Stimulated activated effector memory CD8-positive, alpha-beta T cell treated with anti-CD3 and anti-CD28 coated beads, Interleukin-12 subunit alpha, Interleukin-12 subunit beta, amount 100 ng/mL, for 72 hours (primary cell): ENCODE measurements at regions not wholly inside any gene's neighbourhood (a gene's known extent, or its start where the extent isn't known, plus 50 kb on each side); places are given as distances from the start of the nearest gene placed in this dataset.

Experiments
- ATAC-seq: fragments of 150-1000 bp; cut with Tn5 transposase; 2 replicates; pipeline ENCODE4 v1.10.0; 2021
- DNase-seq, 2 donors: peaks; one replicate each; pipeline ENCODE4 v3.0.0; 2021 to 2022; ENCODE audit warnings: low spot score in 2 of 2
- H3K27ac Mint-ChIP-seq: one replicate; pipeline ENCODE4 v1.8.0; 2022; ENCODE audit warnings: mild to moderate bottlenecking, mixed read lengths
- H3K36me3 Mint-ChIP-seq: one replicate; pipeline ENCODE4 v1.8.0; 2022; ENCODE audit warnings: mild to moderate bottlenecking, mixed read lengths
- H3K4me1 Mint-ChIP-seq: one replicate; pipeline ENCODE4 v1.8.0; 2022; ENCODE audit warnings: mixed read lengths
- H3K4me3 Mint-ChIP-seq: one replicate; pipeline ENCODE4 v1.8.0; 2022; ENCODE audit warnings: mild to moderate bottlenecking, mixed read lengths
- H3K9me3 Mint-ChIP-seq: one replicate; pipeline ENCODE4 v1.8.0; 2022; ENCODE audit warnings: mixed read lengths

- Mint-ChIP-seq H3K27ac (no peak overlapping the region), H3K4me3 (no peak overlapping the region), H3K36me3 (no peaks in the 10 kb centered on the region), H3K9me3 (peaks cover 3% of the 10 kb centered on the region), H3K4me1 (no peaks in the 10 kb centered on the region)
- no peak for DNase-seq
- no peak for ATAC-seq
Measured at GRCh38 chr2:6314218-6314960, 551.3 kb downstream of the CMPK2 start.

- ATAC-seq, result no peak
- no peak for DNase-seq
- Mint-ChIP-seq H3K4me3 (no peak overlapping the region), H3K27ac (no peak overlapping the region), H3K9me3 (peaks cover 11% of the 10 kb centered on the region), H3K4me1 (no peaks in the 10 kb centered on the region), H3K36me3 (no peaks in the 10 kb centered on the region)
Measured at GRCh38 chr2:6325616-6326015, 540.1 kb downstream of the CMPK2 start.

- DNase-seq, result no peak
- no peak for ATAC-seq
- Mint-ChIP-seq H3K4me3 (no peak overlapping the region), H3K4me1 (no peaks in the 10 kb centered on the region), H3K27ac (no peak overlapping the region), H3K9me3 (peaks cover 16% of the 10 kb centered on the region), H3K36me3 (no peaks in the 10 kb centered on the region)
Measured at GRCh38 chr2:6326958-6327357, 538.7 kb downstream of the CMPK2 start.

DNA sequence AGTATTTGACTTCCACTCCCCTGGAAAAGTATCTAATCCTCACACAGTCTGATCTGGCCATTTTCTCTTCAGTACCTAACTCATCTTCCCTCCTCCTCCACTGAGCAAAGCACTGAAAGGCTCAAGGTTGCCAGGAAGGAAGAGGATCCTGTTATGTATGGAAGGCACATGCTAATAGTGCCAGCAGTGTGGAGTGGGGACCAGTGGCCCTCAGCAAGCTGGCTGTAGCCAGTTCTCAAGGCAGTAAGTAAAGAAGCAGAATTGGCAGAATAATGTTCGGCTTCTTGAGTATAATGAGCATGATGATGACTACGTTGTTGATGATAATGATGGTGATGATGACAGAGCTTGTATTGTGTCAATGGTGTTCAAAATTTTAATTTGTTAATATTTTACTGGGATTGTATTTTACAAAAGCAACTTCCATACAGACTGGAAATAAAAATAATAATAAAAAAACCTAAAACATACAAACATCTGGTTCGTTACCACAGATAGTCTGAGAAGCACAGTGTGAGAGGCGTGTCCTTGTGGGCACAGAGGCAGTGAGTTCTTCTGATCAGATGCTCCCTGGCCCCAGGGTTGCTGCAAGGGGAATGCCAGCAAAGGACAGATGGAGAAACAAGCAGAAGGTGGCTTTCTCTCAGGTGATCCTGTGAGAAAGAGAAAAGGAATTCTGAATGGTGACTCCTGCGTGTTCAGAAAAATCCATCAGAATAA, 528.8 kb downstream of the CMPK2 start:
- Mint-ChIP-seq H3K4me1 (no peaks in the 10 kb centered on the region), H3K36me3 (no peaks in the 10 kb centered on the region), H3K4me3 (no peak overlapping the region), H3K9me3 (peaks cover 3% of the 10 kb centered on the region), H3K27ac (no peak overlapping the region)
- DNase-seq (no peak), ATAC-seq (no peak)

DNA sequence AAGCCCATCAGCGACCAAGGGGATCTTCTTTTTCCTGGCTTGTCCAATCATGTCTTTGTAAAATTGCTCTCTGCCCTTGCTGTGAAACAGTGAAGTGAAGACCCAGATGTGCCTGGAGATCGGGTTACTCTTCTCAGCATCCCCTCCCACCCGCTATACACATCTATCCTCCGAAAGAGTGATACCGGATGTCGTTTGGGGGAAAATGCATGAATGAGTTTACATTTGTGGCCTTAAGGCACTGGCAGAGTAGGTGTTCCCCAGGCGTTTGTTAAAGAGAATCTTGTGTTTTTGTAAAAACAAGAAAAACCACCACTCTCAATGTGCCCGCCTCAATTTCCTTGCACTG, 528.3 kb downstream of the CMPK2 start:
- no peaks in the 10 kb centered on the region for H3K4me1 Mint-ChIP-seq
- no peak overlapping the region for H3K4me3 Mint-ChIP-seq
- DNase-seq (no peak), ATAC-seq (no peak)
- no peaks in the 10 kb centered on the region for H3K9me3 Mint-ChIP-seq
- no peaks in the 10 kb centered on the region for H3K36me3 Mint-ChIP-seq
- H3K27ac Mint-ChIP-seq, result no peak overlapping the region

DNA sequence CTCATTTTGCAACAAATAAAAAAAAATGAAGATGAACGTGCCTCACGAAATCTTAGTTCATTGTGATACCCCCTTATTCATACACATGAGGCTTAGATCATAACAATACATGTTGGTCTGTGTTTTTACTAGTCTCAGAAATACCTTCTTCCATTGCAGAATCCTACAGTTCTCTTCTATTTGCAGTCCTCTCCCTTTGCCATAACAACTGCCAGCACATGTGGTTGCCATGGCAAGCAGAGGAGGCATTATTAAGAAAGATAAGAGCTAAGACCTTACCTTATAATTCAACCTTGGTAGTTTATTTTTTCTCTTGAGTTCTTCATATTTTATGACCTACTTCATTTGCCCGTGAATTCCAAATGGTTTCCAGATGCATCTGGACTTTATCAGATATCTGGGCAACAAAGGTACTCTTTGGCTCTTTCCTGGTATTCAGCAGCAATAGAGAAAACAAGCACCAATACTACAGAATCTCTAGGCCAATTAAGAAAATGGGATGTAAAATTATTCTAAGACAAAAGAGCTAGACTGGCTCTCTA, 524.0 kb downstream of the CMPK2 start:
- DNase-seq, result no peak
- no peak for ATAC-seq
- H3K27ac Mint-ChIP-seq, result no peak overlapping the region
- peaks cover 2% of the 10 kb centered on the region for H3K9me3 Mint-ChIP-seq
- H3K36me3 Mint-ChIP-seq, result no peaks in the 10 kb centered on the region
- H3K4me3 Mint-ChIP-seq, result no peak overlapping the region
- H3K4me1 Mint-ChIP-seq, result no peaks in the 10 kb centered on the region

DNA sequence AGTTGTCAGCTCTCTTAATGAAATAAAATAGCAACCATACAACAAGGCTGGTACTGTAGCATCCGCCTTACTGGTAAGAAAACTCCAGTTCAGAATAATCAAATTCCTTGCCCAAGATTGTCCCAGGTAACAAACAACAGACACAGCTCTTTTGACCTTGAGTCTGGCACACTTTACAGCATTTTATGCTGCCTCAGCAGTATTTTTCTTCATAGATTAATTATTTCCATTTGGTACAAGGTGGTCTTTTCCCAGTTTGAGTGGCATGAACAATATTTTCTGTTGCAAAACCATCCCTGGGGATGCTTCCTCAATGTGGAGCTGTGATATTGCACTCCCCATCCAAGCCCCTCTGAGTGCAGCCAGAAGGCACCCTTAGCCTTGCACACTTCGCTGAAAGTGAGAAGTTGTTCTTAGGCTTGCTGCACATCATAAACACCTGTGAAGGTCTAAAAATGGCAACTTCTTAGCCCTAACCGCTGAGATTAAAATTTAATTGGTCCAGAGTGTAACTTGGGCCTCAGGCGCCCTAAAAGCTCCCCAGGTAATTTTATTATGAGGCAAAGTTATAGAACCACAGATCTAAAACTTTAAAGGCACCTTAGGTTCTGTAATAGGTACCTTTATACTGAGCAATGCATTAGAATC, 523.3 kb downstream of the CMPK2 start:
- no peak for ATAC-seq
- H3K36me3 Mint-ChIP-seq, result no peaks in the 10 kb centered on the region

GRCh38 chr2:6343076-6343475, 522.6 kb downstream of the CMPK2 start:
- no peak overlapping the region for H3K4me3 Mint-ChIP-seq
- no peaks in the 10 kb centered on the region for H3K4me1 Mint-ChIP-seq
- H3K27ac Mint-ChIP-seq, result no peak overlapping the region
- H3K36me3 Mint-ChIP-seq, result no peaks in the 10 kb centered on the region
- ATAC-seq, result no peak
- H3K9me3 Mint-ChIP-seq, result peaks cover 6% of the 10 kb centered on the region
- DNase-seq, result no peak

More for the DNA sequence above, 523.3 kb downstream of the CMPK2 start:
- Mint-ChIP-seq H3K4me3 (no peak overlapping the region), H3K27ac (no peak overlapping the region), H3K4me1 (no peaks in the 10 kb centered on the region), H3K9me3 (peaks cover 6% of the 10 kb centered on the region)
- no peak for DNase-seq

GRCh38 chr2:6352247-6352646, 513.5 kb downstream of the CMPK2 start:
- no peaks in the 10 kb centered on the region for H3K4me1 Mint-ChIP-seq
- H3K27ac Mint-ChIP-seq, result no peak overlapping the region
- H3K36me3 Mint-ChIP-seq, result no peaks in the 10 kb centered on the region
- ATAC-seq (no peak), DNase-seq (no peak)
- no peak overlapping the region for H3K4me3 Mint-ChIP-seq
- H3K9me3 Mint-ChIP-seq, result peaks cover 6% of the 10 kb centered on the region

GRCh38 chr2:6352906-6353515, 512.7 kb downstream of the CMPK2 start:
- peaks cover 10% of the 10 kb centered on the region for H3K9me3 Mint-ChIP-seq
- no peak overlapping the region for H3K27ac Mint-ChIP-seq
- no peak overlapping the region for H3K4me3 Mint-ChIP-seq
- no peak for ATAC-seq
- no peaks in the 10 kb centered on the region for H3K4me1 Mint-ChIP-seq
- no peak for DNase-seq
- H3K36me3 Mint-ChIP-seq, result no peaks in the 10 kb centered on the region

DNA sequence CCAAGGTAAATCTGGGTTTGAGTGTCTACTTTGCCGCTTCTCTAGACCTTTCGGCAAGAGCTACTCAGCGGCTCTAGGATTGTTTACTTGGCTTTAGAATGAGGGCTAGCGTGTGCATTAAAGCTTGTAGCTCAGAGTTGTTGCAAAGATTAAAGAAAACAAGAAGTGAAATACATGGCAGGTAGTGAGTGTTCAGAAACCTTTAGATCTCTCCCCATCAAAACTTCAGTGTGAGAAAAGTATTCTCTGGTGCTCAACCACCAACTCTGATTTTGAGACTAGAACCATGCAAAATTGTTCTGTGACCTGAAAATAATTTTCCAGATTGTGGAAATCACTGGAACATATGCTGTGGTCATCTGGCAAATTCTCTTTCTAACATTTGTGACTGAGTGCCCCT, 512.0 kb downstream of the CMPK2 start:
- H3K4me3 Mint-ChIP-seq, result no peak overlapping the region
- DNase-seq, result no peak
- H3K9me3 Mint-ChIP-seq, result peaks cover 10% of the 10 kb centered on the region
- no peak for ATAC-seq
- H3K4me1 Mint-ChIP-seq, result no peaks in the 10 kb centered on the region
- H3K27ac Mint-ChIP-seq, result no peak overlapping the region
- no peaks in the 10 kb centered on the region for H3K36me3 Mint-ChIP-seq

DNA sequence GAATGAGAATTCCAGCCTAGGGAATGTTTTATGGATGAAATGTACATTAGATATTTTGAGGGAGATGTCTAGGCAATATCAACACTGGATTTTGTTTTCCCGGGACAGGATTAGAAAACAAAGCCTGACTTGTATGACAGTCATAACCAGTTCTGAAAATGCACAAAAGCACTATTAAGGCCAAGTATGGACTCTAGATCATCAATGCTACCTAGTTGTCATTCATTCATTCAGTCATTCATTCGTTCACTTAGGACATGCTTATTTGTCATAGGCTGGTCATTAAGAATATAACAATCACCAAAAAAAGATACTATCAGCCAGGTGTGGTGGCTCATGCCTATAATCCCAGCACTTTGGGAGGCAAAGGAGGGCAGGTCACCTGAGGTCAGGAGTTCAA, 511.2 kb downstream of the CMPK2 start:
- no peak overlapping the region for H3K4me3 Mint-ChIP-seq
- DNase-seq, result no peak
- H3K36me3 Mint-ChIP-seq, result no peaks in the 10 kb centered on the region
- no peaks in the 10 kb centered on the region for H3K4me1 Mint-ChIP-seq
- H3K9me3 Mint-ChIP-seq, result peaks cover 10% of the 10 kb centered on the region
- ATAC-seq, result no peak
- no peak overlapping the region for H3K27ac Mint-ChIP-seq

DNA sequence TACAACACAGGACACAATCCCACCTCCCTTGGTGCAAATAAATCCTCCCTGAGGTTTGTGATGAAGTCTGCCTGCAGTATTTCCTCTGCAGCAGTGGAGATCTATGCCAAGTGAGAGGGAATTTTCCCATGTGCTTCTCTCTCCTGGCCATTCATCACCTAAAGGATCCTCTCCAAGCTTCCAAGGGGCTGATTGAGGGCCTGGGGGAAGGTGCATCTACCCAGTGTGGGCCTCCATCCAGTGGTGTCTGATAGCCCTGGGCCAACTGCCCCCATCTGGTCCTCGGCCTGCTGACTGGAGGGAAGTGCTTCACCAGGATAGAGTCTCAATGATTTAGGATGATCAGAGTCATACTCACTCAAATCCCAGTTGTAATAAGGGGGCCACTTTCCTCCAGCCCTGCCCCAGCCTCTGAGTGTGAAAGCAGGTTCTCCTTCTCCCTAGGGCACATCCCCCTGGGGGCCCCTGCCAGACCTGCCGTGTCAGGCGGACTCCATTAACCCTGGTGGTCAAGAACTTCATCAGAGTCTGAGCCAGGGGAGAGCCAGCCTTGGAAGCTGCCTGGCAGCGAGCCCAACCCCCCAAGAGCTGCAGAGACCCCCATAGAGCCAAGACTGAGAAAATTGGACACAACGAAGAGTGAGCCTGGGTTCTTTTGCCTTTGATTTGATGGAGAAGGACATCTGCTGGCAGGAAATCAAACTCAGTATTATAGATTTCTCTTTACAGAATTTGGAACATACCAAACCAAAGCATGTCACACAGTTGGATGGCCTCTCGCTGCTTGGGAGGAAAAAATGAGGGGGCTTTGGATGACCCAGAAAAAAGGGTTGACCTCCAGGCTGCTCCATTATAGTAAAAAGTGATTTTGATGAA, 509.6 kb downstream of the CMPK2 start:
- no peaks in the 10 kb centered on the region for H3K36me3 Mint-ChIP-seq
- DNase-seq (no peak), ATAC-seq (no peak)
- no peaks in the 10 kb centered on the region for H3K4me1 Mint-ChIP-seq
- peaks cover 10% of the 10 kb centered on the region for H3K9me3 Mint-ChIP-seq
- H3K27ac Mint-ChIP-seq, result no peak overlapping the region
- H3K4me3 Mint-ChIP-seq, result no peak overlapping the region

GRCh38 chr2:6358546-6358945, 507.2 kb downstream of the CMPK2 start:
- Mint-ChIP-seq H3K36me3 (no peaks in the 10 kb centered on the region), H3K4me1 (no peaks in the 10 kb centered on the region), H3K27ac (no peak overlapping the region), H3K9me3 (peaks cover 13% of the 10 kb centered on the region), H3K4me3 (no peak overlapping the region)
- ATAC-seq (no peak), DNase-seq (no peak)

- Mint-ChIP-seq H3K36me3 (no peaks in the 10 kb centered on the region), H3K27ac (no peak overlapping the region), H3K4me1 (no peaks in the 10 kb centered on the region), H3K4me3 (no peak overlapping the region), H3K9me3 (peaks cover 13% of the 10 kb centered on the region)
- DNase-seq (no peak), ATAC-seq (no peak)
Measured at GRCh38 chr2:6358985-6359384, 506.7 kb downstream of the CMPK2 start.
